Midbrain (tissue), 1 donor: ENCODE measurements at regions not wholly inside any gene's neighbourhood (a gene's known extent, or its start where the extent isn't known, plus 50 kb on each side); places are given as distances from the start of the nearest gene placed in this dataset.

ENCODE experiments used
- DNase-seq: peaks from one replicate; lab custom pipeline; 2025; lab: John Stamatoyannopoulos, UW

DNA sequence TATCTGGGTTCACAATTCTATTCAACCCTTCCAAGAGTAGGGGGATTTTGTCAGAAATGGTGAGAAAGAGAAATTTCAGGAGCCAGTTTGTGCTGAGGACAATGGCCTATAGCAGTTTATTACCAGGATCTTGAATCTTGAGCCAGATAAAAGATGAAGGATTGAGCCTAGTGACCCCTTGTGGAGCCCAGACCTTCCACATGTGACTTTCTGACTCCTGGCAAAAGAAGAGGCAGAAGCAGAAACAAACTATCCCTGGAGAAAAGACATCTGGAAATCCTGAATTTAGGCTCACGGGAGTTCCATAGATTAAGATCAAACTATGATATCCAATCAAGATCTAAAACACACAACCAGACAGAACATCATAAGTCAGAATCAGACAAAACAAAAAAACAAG is 60.9 kb upstream of the CHRM2 start:
- no peak for DNase-seq

- no peak for DNase-seq
These were observed 65.4 kb upstream of the CHRM2 start for GRCh38 chr7:136803028-136803427.

DNA sequence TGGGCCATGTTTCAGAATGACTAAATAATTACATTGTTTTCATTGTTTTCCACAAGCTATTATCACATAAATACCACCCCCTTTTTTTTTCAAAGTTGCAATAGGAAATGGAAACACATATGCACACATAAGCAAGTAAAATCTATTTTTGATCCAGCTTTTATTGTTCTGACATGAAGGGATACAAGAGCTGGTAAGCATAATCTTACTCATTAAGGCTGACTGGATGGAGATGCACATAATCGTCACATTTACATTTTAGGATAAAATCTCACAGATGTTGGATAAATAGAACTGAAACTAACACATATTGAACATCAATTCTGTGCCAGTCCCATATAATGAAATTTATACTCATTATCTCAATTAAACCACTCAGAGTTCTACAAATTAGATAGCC is 84.5 kb upstream of the CHRM2 start:
- DNase-seq: no peak

DNA sequence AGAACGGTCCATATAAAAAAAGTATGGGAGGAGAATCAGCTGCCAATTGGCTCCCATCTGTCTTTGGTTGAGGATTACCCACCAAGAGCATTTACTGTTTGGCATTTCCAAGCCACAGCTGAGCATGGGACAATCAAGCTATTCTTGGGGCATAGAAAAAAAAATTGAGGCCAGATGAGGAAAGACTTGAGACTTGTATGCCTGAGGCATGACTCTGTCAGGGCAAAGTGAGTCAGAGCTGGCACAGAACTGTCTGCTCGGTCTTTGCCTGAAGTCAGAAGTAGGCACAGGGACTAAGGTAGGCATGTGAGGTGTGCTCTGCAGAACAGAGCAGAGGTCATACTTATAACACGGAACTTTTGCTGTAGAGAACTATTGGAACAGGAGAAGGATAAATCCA is 126.5 kb upstream of the CHRM2 start:
- no peak for DNase-seq

GRCh38 chr7:136728945-136729344 is 139.5 kb upstream of the CHRM2 start:
- DNase-seq: no peak

DNA sequence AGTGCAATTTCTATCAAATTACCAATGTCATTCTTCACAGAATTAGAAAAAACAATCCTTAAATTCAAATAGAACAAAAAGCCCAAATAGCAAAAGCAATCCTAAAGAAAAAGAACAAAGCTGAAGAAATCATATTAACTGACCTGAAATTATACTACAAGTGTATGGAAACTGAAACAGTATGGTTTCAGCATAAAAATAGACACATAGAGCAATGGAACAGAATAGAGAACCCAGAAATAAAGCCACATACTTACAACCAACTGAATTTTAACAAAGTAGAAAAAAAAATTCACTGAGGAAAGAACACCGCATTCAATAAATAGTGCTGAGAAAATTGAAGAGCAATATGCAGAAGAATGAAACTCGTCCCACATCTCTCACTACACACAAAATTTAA is 142.0 kb upstream of the CHRM2 start:
- DNase-seq: no peak

- no peak for DNase-seq
These were observed 150.4 kb upstream of the CHRM2 start for GRCh38 chr7:136717910-136718557.

- DNase-seq: no peak
These were observed 154.4 kb upstream of the CHRM2 start for GRCh38 chr7:136714062-136714461.

DNA sequence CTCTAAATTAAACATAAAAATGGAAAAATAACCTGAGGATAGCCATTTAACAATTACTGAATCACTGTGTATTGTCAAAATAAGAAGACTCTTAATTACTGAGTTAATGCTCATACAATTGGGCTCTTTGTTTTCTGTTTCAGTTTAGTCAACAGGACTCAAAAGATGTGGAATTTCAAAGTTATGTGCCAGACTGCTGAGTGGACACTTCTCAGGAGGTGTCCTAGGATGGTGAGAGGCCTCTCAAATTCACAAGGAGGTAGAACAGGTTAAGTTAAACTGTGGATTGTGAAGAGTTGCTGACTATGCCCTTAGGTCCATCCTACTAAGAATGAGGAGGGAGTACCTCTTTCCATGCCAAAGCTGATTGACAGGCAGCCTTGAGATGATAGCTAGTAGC is 157.7 kb upstream of the CHRM2 start:
- DNase-seq: no peak

- no peak for DNase-seq
These were observed 158.6 kb upstream of the CHRM2 start for GRCh38 chr7:136709876-136710275.

- DNase-seq: no peak
These were observed 165.5 kb upstream of the CHRM2 start for GRCh38 chr7:136702913-136703312.

DNA sequence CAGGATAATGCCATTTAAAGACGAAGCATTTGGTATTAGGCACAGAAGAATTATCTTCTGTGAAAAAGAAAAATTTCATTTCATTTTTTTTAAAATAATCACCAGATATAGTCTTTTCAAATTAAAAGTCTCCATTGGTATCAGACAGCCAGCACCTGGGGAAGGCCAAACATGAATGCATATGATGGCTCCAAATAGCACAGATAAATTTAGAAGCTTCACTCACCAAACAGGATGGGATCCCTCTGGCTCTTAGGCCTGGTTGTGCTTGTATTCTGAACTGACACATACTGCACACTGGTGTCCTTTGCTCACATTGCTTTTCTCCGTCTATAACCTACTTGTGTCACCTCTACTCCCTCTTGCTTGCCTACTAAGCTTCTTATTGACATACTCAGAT is 169.5 kb upstream of the CHRM2 start:
- DNase-seq: no peak

DNA sequence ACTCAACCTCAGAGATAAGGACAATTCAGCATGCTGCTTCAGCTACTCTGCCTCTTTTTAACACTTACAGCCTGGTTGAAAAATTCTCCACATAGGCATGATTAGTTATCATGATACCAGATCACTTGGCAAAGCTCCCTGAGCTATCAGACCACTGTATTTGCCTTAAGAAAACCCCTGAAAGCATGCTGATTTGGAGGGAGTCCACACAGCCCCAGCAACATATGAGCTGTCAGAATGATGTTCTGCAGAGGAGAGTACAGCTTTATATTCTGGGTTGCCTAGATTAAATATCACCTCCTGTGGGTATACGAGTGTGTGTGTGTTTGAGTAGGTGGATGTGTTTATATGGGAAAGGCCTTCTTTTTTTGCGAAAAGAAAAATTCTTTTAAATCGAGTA is 170.2 kb upstream of the CHRM2 start:
- no peak for DNase-seq

- DNase-seq: no peak
These were observed 171.2 kb upstream of the CHRM2 start for GRCh38 chr7:136697271-136697670.

DNA sequence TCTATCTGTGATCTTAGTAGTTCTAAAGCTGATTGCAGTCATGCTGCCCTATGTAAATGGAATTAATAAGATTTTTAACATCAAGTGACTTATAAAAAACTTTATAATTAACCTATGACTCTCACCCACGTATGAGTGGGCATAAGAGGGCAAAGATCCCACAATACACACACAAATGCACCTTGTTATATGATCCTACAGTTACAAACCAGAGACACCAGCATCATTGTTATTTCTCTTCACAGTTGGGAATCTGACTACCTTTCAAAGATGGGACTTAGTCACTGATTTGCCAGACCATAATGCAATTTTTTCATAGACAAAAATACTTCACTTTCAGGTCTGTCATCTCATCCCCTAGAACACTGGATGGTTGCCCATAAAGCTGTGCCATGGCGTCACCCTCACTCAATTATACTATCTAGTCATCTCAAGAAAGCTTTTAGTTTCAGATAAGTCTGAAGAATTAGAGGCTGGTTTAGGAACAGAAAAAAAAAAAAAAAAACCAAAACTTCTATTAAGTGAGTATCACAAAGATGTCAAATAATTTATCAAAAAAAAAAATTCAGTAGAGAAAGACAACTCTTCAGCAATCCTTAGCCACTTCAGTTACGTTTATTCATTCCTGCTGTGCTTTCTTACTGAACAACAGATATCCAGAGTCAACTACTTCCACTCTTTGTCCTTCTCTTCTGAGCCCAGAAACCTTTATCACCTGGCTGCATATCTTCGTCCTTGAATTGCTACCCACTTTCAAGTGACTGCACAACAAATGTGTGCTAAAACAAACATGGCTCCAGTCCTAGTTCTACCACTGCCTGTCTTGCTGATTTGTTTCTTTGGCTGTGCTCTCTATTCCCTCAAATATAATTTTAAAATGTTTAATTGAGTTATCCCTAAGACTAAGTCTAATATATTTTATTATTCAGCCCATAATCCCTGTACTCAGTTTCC is 175.0 kb upstream of the CHRM2 start:
- DNase-seq: no peak

- DNase-seq: no peak
These were observed 176.2 kb upstream of the CHRM2 start for GRCh38 chr7:136692221-136692620.

DNA sequence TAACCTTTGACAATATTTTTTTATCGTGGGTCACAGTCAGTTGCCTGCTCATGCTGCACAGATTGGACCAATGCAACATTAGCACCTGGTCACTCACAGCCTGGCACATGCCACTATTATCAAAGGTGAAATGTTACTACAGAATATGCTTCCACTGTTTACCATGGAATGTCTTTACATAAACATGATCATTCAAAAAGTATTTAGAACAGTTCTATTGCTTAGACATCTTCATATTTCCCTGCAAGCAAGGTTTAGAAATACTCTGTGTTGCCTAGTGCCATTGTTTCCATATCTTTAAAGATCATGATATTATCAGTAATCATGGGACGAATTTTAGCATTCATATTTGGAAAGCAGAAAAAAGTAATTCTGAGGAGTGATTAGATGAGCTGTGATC is 179.9 kb upstream of the CHRM2 start:
- no peak for DNase-seq

DNA sequence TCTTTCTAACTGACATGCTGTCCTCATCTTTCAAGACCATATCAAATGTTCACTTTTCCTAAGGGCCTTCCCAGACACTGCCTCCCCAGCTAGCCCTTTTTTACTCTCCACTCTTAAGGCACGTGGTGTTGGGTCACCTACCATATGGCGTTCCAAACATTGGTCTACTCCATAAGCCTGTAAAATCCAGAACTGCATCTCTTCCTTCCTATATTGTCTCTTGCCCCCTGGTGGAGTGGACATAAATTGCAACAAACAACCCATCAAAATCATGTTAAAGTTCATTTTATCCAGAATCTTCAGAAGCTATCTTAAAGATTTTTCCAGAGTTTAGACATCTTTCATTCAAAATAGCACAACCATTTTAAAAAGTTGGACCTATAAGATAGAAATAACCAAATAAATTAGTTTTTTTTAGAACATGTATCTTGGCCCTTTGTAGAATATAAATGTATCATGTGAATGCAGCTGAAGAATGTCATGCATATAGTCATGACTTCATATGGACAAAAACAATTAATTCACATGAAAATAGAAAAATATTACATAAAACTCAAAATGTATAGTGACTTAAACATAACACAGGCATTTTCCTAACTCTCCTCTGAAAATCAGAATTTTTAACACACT is 180.6 kb upstream of the CHRM2 start:
- no peak for DNase-seq

- DNase-seq: no peak
These were observed 182.8 kb upstream of the CHRM2 start for GRCh38 chr7:136685501-136686173.

- DNase-seq: no peak
These were observed 190.7 kb upstream of the CHRM2 start for GRCh38 chr7:136677471-136678365.

DNA sequence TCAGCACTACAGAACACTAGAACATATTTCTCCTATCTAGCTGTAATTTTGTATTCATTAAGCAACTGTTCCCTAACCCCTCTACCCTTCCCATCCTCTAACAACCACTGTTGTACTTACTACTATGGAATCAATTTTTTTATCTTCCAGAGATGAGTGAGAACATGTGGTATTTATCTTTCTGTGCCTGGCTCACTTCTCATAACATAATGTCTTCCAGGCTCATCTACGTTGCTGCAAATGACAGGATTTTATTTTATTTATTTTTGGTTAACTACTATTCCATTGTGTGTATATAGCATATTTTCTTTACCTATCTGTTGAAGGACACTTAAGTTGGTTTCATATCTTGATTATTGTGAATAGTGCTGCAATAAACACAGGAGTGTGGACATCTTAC is 200.9 kb upstream of the CHRM2 start:
- DNase-seq: no peak
